Inferior parietal cortex (tissue), 1 donor: ENCODE measurements at regions not wholly inside any gene's neighbourhood (a gene's known extent, or its start where the extent isn't known, plus 50 kb on each side); places are given as distances from the start of the nearest gene placed in this dataset.

ENCODE experiments used
- DNase-seq: peaks from one replicate; pipeline ENCODE4 v3.0.0-alpha.2; 2016; ENCODE audit errors: extremely low spot score

- no peak for DNase-seq
Observed at GRCh38 chr5:143466632-143467031, 63.1 kb upstream of the NR3C1 start.

GRCh38 chr5:143464723-143465490, 61.4 kb upstream of the NR3C1 start:
- DNase-seq = no peak

- no peak for DNase-seq
Observed at GRCh38 chr5:143462431-143462830, 58.9 kb upstream of the NR3C1 start.

- DNase-seq = no peak
Observed at GRCh38 chr5:143459433-143459832, 55.9 kb upstream of the NR3C1 start.

DNA sequence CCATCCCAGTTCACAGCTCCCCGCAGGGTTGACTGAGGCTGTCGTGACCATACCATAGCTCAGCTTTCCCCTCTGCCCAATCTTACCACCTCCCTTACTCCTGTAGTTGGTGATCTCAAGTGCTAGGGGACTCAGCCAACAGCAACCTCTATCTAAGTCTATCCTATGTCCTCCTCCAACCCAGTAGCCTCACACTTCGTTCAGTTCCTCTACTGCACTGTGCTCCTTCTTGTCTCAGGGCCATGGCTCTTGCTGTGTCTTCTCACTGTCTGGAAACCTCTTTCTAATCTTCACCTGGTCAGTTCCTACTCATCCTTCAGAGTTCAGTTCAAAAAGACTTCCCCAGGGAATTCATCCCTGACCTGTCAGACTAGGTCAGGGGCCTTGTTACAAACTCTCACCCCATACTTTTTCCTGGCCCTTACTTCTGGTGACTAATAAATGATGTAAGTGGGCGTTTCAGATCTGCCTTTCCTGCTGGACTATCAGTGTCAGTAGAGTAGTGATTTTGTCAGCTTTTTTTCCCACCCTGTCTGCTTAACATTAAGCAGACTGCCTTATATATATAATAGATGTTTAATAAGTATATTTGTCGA, 53.6 kb upstream of the NR3C1 start:
- no peak for DNase-seq

DNA sequence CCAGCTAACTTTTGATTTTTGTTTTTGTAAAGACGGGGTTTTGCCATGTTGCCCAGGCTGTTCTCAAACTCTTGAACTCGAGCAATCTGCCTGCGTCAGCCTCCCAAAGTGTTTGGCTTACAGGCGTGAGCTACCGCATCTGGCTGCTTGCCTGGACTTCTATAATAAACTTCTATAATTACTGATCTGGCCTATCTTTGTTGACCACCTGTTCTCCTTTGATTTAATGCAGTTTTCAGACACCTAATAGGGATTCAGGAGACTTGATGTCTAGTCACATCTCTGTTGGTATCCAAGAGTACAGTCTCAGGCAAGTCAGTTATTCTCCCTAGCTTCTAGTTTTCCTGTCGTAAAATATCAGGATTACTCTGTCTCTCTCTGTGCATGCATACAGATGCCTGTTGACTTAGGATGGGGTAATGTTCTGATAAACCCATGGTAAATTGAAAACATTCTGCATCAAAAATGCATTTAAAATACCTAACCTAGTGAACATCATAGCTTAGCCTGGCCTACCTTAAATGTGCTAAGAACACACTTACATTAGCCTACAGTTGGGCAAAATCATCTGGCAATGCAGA, 51.5 kb upstream of the NR3C1 start:
- DNase-seq = no peak

- DNase-seq = no peak
Observed at GRCh38 chr5:143453720-143454119, 50.2 kb upstream of the NR3C1 start.
